IgD-negative memory B cell (primary cell): ENCODE measurements at regions not wholly inside any gene's neighbourhood (a gene's known extent, or its start where the extent isn't known, plus 50 kb on each side); places are given as distances from the start of the nearest gene placed in this dataset.

Experiments used
- H3K27ac Mint-ChIP-seq, 3 donors: one replicate each; pipeline ENCODE4 v1.8.0; 2020 to 2022; ENCODE audit warnings: mild to moderate bottlenecking in 3 of 3, mixed read lengths in 3 of 3, moderate library complexity in 1 of 3
- H3K27me3 Mint-ChIP-seq: one replicate; pipeline ENCODE4 v1.8.0; 2021; ENCODE audit warnings: mixed read lengths
- H3K36me3 Mint-ChIP-seq: one replicate; pipeline ENCODE4 v1.8.0; 2020; ENCODE audit warnings: mild to moderate bottlenecking, mixed read lengths
- H3K4me1 Mint-ChIP-seq, 3 donors: one replicate each; pipeline ENCODE4 v1.8.0; 2020 to 2022; ENCODE audit warnings: mixed read lengths in 3 of 3, mild to moderate bottlenecking in 1 of 3
- H3K4me3 Mint-ChIP-seq, 4 donors: one replicate each; pipeline ENCODE4 v1.8.0; 2020 to 2022; ENCODE audit warnings: mild to moderate bottlenecking in 4 of 4, mixed read lengths in 4 of 4, moderate library complexity in 3 of 4
- H3K9me3 Mint-ChIP-seq, 3 donors: one replicate each; pipeline ENCODE4 v1.8.0; 2020 to 2021; ENCODE audit warnings: mixed read lengths in 3 of 3, mild to moderate bottlenecking in 1 of 3

- H3K4me3 Mint-ChIP-seq = no peak overlapping the region
- no peaks in the 10 kb centered on the region for H3K36me3 Mint-ChIP-seq
- no peak overlapping the region for H3K27ac Mint-ChIP-seq
- H3K27me3 Mint-ChIP-seq = no peaks in the 10 kb centered on the region
- H3K4me1 Mint-ChIP-seq = no peaks in the 10 kb centered on the region
- no peaks in the 10 kb centered on the region for H3K9me3 Mint-ChIP-seq
Observed at GRCh38 chr7:11895337-11895736, 63.3 kb upstream of the THSD7A start.

GRCh38 chr7:11896663-11897062, 64.7 kb upstream of the THSD7A start:
- H3K27ac Mint-ChIP-seq = no peak overlapping the region
- no peaks in the 10 kb centered on the region for H3K27me3 Mint-ChIP-seq
- no peaks in the 10 kb centered on the region for H3K9me3 Mint-ChIP-seq
- no peaks in the 10 kb centered on the region for H3K4me1 Mint-ChIP-seq
- no peaks in the 10 kb centered on the region for H3K36me3 Mint-ChIP-seq
- no peak overlapping the region for H3K4me3 Mint-ChIP-seq

GRCh38 chr7:11899247-11899646, 67.2 kb upstream of the THSD7A start:
- no peak overlapping the region for H3K27ac Mint-ChIP-seq
- H3K9me3 Mint-ChIP-seq = no peaks in the 10 kb centered on the region
- no peaks in the 10 kb centered on the region for H3K36me3 Mint-ChIP-seq
- H3K4me3 Mint-ChIP-seq = no peak overlapping the region
- no peaks in the 10 kb centered on the region for H3K4me1 Mint-ChIP-seq
- no peaks in the 10 kb centered on the region for H3K27me3 Mint-ChIP-seq

DNA sequence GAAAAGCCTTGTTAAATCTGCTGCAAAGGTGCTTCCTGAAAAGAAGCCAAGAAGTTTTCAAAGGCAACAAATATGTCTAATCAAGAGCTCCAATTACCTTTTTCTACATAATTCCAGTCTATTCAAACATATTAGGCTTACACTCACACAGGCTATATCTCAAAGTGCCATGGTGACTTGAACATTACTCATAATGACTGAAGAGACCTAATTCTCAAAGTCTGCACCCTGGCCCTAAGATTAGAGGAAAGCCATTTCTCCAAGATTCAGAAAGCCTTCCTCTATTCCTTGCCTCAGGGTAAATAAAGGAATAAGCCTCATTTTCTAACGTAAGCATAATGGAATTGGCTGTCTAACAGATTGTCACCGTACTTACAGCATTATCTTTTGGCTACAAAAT, 78.3 kb upstream of the THSD7A start:
- Mint-ChIP-seq H3K4me1 (no peaks in the 10 kb centered on the region), H3K27ac (no peak overlapping the region), H3K4me3 (no peak overlapping the region), H3K36me3 (no peaks in the 10 kb centered on the region), H3K27me3 (no peaks in the 10 kb centered on the region), H3K9me3 (peaks cover 0 to 5% (median 0%) of the 10 kb centered on the region in 3 donors)

DNA sequence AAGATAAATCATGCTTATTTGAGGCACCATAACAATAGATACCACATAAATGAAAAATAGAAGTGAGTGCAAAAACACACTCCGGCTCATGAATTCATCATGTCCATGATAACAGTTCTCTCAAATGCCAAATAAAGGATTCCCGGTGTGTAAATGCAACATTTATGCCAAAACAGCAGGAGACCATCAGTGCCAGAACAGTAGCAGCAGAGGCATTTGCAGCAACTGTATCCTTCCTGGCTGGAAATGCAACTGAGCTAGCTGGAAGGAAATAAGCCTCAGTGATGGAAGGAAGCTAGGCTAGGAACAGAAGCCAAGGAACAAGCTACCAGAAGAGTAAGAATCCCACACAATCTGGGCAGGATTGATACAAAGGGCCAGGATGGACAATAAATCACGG, 79.9 kb upstream of the THSD7A start:
- Mint-ChIP-seq H3K36me3 (no peaks in the 10 kb centered on the region), H3K4me3 (no peak overlapping the region), H3K4me1 (no peaks in the 10 kb centered on the region), H3K9me3 (peaks cover 0 to 5% (median 0%) of the 10 kb centered on the region in 3 donors), H3K27ac (no peak overlapping the region), H3K27me3 (no peaks in the 10 kb centered on the region)

DNA sequence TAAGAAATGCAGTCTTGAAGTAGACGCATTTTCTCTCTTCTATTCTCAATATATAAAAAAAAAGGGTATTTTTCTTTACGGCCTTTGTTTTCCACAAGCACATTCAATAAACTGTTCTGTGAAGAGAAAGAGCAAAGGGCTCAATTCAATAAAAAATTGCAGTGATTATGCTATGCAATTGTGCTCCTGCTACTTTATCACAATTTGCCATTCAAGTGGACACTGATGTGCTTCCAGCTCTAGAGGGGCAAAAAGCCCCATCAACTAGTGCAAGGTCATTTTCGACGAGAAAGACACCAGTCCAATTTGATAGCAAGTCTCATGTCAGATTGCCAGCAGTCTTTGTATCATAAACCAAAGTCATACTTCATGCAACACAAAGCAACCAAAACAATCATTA, 82.6 kb upstream of the THSD7A start:
- H3K27me3 Mint-ChIP-seq = no peaks in the 10 kb centered on the region
- no peaks in the 10 kb centered on the region for H3K4me1 Mint-ChIP-seq
- H3K27ac Mint-ChIP-seq = no peak overlapping the region
- peaks cover 0 to 5% (median 0%) of the 10 kb centered on the region in 3 donors for H3K9me3 Mint-ChIP-seq
- H3K36me3 Mint-ChIP-seq = no peaks in the 10 kb centered on the region
- no peak overlapping the region for H3K4me3 Mint-ChIP-seq

GRCh38 chr7:11923376-11923930, 91.5 kb upstream of the THSD7A start:
- Mint-ChIP-seq H3K4me1 (no peaks in the 10 kb centered on the region), H3K9me3 (peaks cover 0 to 3% (median 2%) of the 10 kb centered on the region in 3 donors), H3K36me3 (no peaks in the 10 kb centered on the region), H3K27me3 (no peaks in the 10 kb centered on the region), H3K27ac (no peak overlapping the region), H3K4me3 (no peak overlapping the region)

GRCh38 chr7:11931307-11931706, 99.3 kb upstream of the THSD7A start:
- Mint-ChIP-seq H3K4me1 (no peaks in the 10 kb centered on the region), H3K9me3 (peaks cover 0 to 3% (median 0%) of the 10 kb centered on the region in 3 donors), H3K27me3 (no peaks in the 10 kb centered on the region)

GRCh38 chr7:11934796-11935195, 102.8 kb upstream of the THSD7A start:
- H3K36me3 Mint-ChIP-seq = no peaks in the 10 kb centered on the region
- no peaks in the 10 kb centered on the region for H3K4me1 Mint-ChIP-seq
- H3K4me3 Mint-ChIP-seq = no peak overlapping the region
- H3K27ac Mint-ChIP-seq = no peak overlapping the region
- H3K9me3 Mint-ChIP-seq = peaks cover 0 to 3% (median 0%) of the 10 kb centered on the region in 3 donors
- H3K27me3 Mint-ChIP-seq = no peaks in the 10 kb centered on the region

More at GRCh38 chr7:11931307-11931706, 99.3 kb upstream of the THSD7A start:
- Mint-ChIP-seq H3K36me3 (no peaks in the 10 kb centered on the region), H3K27ac (no peak overlapping the region), H3K4me3 (no peak overlapping the region)

GRCh38 chr7:11935905-11936304, 103.9 kb upstream of the THSD7A start:
- H3K36me3 Mint-ChIP-seq = no peaks in the 10 kb centered on the region
- peaks cover 0 to 3% (median 0%) of the 10 kb centered on the region in 3 donors for H3K9me3 Mint-ChIP-seq
- H3K27me3 Mint-ChIP-seq = no peaks in the 10 kb centered on the region
- no peak overlapping the region for H3K27ac Mint-ChIP-seq
- H3K4me3 Mint-ChIP-seq = no peak overlapping the region
- no peaks in the 10 kb centered on the region for H3K4me1 Mint-ChIP-seq

DNA sequence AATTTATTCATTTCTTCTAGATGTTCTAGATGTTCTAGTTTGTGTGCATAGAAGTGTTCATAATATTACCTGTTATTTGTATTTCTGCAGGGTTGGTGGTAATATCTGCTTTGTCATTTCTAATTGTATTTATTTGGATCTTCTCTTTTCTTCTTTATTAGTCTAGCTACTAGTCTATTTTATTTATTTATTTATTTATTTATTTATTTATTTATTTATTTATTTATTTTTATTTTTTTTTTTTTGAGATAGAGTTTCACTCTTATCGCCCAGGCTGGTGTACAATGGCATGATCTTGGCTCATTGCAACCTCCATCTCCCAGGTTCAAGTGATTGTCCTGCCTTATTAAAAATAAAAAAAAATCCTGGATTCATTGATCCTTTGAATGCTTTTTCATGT, 114.8 kb upstream of the THSD7A start:
- Mint-ChIP-seq H3K27ac (no peak overlapping the region), H3K36me3 (no peaks in the 10 kb centered on the region), H3K4me3 (no peak overlapping the region), H3K9me3 (peaks cover 7 to 29% (median 12%) of the 10 kb centered on the region in 3 donors), H3K27me3 (no peaks in the 10 kb centered on the region), H3K4me1 (no peaks in the 10 kb centered on the region)

DNA sequence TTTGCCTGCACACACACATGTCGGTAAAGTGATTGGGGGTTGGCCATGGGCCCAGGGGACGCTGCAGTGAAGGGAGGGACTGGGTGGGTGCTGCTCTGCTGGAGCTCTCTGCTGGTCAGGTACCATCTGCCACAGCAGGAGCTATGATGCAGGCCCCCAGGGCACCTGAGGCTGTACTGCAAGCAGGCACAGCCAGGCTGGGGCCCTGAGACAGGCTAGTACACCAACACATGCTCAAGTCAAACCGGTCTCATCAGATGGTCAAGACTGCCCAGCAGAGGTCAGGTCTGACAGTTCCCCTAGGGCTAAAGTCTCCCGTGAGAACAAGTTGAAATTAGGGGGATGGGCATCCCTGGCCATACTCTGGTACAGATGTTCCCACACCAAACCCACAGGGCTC, 118.3 kb upstream of the THSD7A start:
- Mint-ChIP-seq H3K9me3 (peaks cover 2 to 16% (median 6%) of the 10 kb centered on the region in 3 donors), H3K27me3 (no peaks in the 10 kb centered on the region), H3K4me3 (no peak overlapping the region), H3K4me1 (no peaks in the 10 kb centered on the region), H3K27ac (no peak overlapping the region), H3K36me3 (no peaks in the 10 kb centered on the region)

DNA sequence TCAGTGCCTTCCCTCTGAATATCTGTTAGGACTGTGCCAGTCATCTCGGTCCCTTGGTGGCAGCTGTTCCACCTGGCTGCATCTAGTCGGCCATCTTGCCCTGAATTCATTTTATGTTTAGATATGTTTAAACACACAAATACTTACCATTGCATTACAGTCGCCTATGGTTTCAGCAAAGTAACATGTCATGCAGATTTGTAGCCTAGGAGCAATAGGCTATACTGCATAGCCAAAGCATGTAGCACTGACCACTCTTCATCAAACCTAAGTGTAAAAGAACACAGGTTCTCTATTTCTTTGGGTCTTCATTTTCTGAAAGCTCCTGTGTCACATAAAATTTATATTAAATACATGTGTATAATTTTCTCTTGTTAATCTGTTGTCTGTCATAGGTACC, 118.9 kb upstream of the THSD7A start:
- Mint-ChIP-seq H3K9me3 (peaks cover 2 to 11% (median 2%) of the 10 kb centered on the region in 3 donors), H3K36me3 (no peaks in the 10 kb centered on the region), H3K27me3 (no peaks in the 10 kb centered on the region), H3K27ac (peak overlapping the region in 1 of 3 donors; percentile 50), H3K4me3 (no peak overlapping the region), H3K4me1 (no peaks in the 10 kb centered on the region)

DNA sequence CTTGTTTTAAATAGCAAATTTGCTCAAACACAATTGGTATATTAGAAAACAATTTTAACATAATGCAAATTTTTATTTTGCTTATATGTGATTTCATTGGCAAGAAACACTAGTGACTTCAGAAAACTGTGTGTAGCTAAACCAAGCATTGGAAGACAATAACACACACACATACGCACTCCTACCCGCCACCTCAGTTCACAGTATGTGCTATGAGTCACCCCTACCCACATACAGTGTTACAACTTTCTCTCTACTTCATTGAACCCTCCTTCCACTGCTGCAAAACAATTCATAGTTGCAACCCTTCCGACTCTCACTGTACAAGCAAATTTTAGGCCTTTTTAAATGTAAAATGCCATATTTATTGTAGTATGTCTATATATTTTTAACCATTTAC, 119.9 kb upstream of the THSD7A start:
- no peaks in the 10 kb centered on the region for H3K36me3 Mint-ChIP-seq
- H3K4me1 Mint-ChIP-seq = no peaks in the 10 kb centered on the region
- H3K9me3 Mint-ChIP-seq = peaks cover 0 to 5% (median 2%) of the 10 kb centered on the region in 3 donors
- H3K4me3 Mint-ChIP-seq = no peak overlapping the region
- H3K27me3 Mint-ChIP-seq = no peaks in the 10 kb centered on the region
- H3K27ac Mint-ChIP-seq = no peak overlapping the region

DNA sequence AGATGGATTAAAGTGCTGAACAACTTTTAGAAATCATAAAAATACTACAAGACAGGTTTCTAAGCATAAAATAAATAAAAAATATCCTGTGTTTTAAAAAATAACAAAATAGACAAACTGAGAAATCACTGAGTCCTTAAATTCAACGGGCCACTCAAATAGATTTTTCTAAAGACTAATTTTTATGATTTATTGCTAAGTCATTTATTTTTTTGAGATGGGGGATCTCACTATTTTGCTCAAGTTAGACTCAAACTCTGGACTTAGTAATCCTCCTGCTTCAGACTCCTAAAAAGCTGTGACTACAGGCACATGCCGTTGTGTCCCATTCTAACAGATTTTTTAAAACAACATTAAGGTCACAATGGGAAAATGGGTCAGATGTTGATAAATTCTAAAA, 121.0 kb upstream of the THSD7A start:
- Mint-ChIP-seq H3K27ac (no peak overlapping the region), H3K9me3 (peaks cover 0 to 5% (median 2%) of the 10 kb centered on the region in 3 donors), H3K4me3 (no peak overlapping the region), H3K4me1 (no peaks in the 10 kb centered on the region), H3K36me3 (no peaks in the 10 kb centered on the region), H3K27me3 (no peaks in the 10 kb centered on the region)

GRCh38 chr7:11956991-11957390, 125.0 kb upstream of the THSD7A start:
- H3K27ac Mint-ChIP-seq = no peak overlapping the region
- H3K4me3 Mint-ChIP-seq = no peak overlapping the region
- H3K36me3 Mint-ChIP-seq = no peaks in the 10 kb centered on the region
- no peaks in the 10 kb centered on the region for H3K4me1 Mint-ChIP-seq
- H3K27me3 Mint-ChIP-seq = no peaks in the 10 kb centered on the region
- peaks cover 0 to 2% (median 0%) of the 10 kb centered on the region in 3 donors for H3K9me3 Mint-ChIP-seq
